ENCODE measurements at regions not wholly inside any gene's neighbourhood (a gene's known extent, or its start where the extent isn't known, plus 50 kb on each side); places are given as distances from the start of the nearest gene placed in this dataset.

GRCh38 chr10:108465871-108466641 is 1301.5 kb upstream of the SORCS1 start:
- intact Hi-C loops (cut with DNase I): no loop called here
- FAIRE-seq: no peak
- H3K9ac ChIP-seq (ENCODE audit: low read length in 3 of 3): peak overlapping the region in 1 of 3 donors; percentile 19

DNA sequence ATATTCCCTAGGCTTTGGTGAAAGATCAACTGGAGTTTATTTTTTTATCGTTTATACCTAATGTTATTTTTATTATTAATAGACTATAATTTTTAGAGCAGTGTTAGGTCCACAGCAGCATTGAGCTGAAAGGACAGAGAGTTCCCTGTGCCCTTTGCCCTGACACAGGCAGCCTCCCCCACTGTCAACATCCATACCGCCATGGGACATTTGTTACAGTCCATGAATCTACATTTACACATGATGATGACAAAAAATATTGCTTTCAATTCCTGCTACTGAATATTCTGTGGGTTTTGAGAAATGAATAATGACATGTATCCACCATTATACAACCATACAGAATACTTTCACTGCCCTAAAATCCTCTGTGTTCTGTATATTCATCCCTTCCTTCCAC is 1297.5 kb upstream of the SORCS1 start:
- intact Hi-C loops (cut with DNase I): no loop called here
- Histone ChIP-seq H3K36me3 (ENCODE audit: control insufficient read depth in 2 of 3, insufficient read depth in 3 of 3, low read length in 3 of 3) (no peaks in the 10 kb centered on the region), H3K27me3 (ENCODE audit: control insufficient read depth, insufficient read depth, low read length) (no peaks in the 10 kb centered on the region)

More at GRCh38 chr10:108465871-108466641, 1301.5 kb upstream of the SORCS1 start:
- TF ChIP-seq, protein P1, sequence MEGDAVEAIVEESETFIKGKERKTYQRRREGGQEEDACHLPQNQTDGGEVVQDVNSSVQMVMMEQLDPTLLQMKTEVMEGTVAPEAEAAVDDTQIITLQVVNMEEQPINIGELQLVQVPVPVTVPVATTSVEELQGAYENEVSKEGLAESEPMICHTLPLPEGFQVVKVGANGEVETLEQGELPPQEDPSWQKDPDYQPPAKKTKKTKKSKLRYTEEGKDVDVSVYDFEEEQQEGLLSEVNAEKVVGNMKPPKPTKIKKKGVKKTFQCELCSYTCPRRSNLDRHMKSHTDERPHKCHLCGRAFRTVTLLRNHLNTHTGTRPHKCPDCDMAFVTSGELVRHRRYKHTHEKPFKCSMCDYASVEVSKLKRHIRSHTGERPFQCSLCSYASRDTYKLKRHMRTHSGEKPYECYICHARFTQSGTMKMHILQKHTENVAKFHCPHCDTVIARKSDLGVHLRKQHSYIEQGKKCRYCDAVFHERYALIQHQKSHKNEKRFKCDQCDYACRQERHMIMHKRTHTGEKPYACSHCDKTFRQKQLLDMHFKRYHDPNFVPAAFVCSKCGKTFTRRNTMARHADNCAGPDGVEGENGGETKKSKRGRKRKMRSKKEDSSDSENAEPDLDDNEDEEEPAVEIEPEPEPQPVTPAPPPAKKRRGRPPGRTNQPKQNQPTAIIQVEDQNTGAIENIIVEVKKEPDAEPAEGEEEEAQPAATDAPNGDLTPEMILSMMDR (IDR thresholded peaks at IDR 0.05; ENCODE audit: borderline replicate concordance, extremely low read depth, insufficient read depth): no peak
- Histone ChIP-seq H3K27me3 (ENCODE audit: control insufficient read depth, insufficient read depth, low read length) (no peaks in the 10 kb centered on the region), H3K9me3 (ENCODE audit: control insufficient read depth in 2 of 3, insufficient read depth in 1 of 3, low read length in 3 of 3) (no peaks in the 10 kb centered on the region), H3K4me3 (ENCODE audit: low read length in 3 of 3) (peak overlapping the region in 2 of 3 donors; percentile 15 to 64), H3K27ac (ENCODE audit: low read depth in 2 of 2, low read length in 2 of 2) (peak overlapping the region in 1 of 2 donors; percentile 57), H3K4me1 (ENCODE audit: control insufficient read depth in 2 of 3, insufficient read depth in 2 of 3, low read depth in 1 of 3, low read length in 3 of 3) (no peaks in the 10 kb centered on the region), H3K36me3 (ENCODE audit: control insufficient read depth in 2 of 3, insufficient read depth in 3 of 3, low read length in 3 of 3) (no peaks in the 10 kb centered on the region)
- peak; percentile 55 to 83 (median 63) for DNase-seq

GRCh38 chr10:108454793-108455192 is 1290.3 kb upstream of the SORCS1 start:
- TF ChIP-seq, protein P1 (IDR thresholded peaks at IDR 0.05; ENCODE audit: borderline replicate concordance, extremely low read depth, insufficient read depth): no peak
- FAIRE-seq: no peak

More for the DNA sequence above, 1297.5 kb upstream of the SORCS1 start:
- Histone ChIP-seq H3K4me1 (ENCODE audit: control insufficient read depth in 2 of 3, insufficient read depth in 2 of 3, low read depth in 1 of 3, low read length in 3 of 3) (no peaks in the 10 kb centered on the region), H3K9me3 (ENCODE audit: control insufficient read depth in 2 of 3, insufficient read depth in 1 of 3, low read length in 3 of 3) (no peaks in the 10 kb centered on the region), H3K27ac (ENCODE audit: low read depth in 2 of 2, low read length in 2 of 2) (no peak overlapping the region), H3K9ac (ENCODE audit: low read length in 3 of 3) (no peak overlapping the region), H3K4me3 (ENCODE audit: low read length in 3 of 3) (no peak overlapping the region)
- TF ChIP-seq, protein P1 (IDR thresholded peaks at IDR 0.05; ENCODE audit: borderline replicate concordance, extremely low read depth, insufficient read depth): no peak
- DNase-seq (no peak), FAIRE-seq (no peak)

More at GRCh38 chr10:108454793-108455192, 1290.3 kb upstream of the SORCS1 start:
- intact Hi-C loops (cut with DNase I): no loop called here
- Histone ChIP-seq H3K4me3 (ENCODE audit: low read length in 3 of 3) (no peak overlapping the region), H3K27ac (ENCODE audit: low read depth in 2 of 2, low read length in 2 of 2) (no peak overlapping the region), H3K9ac (ENCODE audit: low read length in 3 of 3) (no peak overlapping the region), H3K27me3 (ENCODE audit: control insufficient read depth, insufficient read depth, low read length) (no peaks in the 10 kb centered on the region), H3K4me1 (ENCODE audit: control insufficient read depth in 2 of 3, insufficient read depth in 2 of 3, low read depth in 1 of 3, low read length in 3 of 3) (no peaks in the 10 kb centered on the region), H3K36me3 (ENCODE audit: control insufficient read depth in 2 of 3, insufficient read depth in 3 of 3, low read length in 3 of 3) (no peaks in the 10 kb centered on the region), H3K9me3 (ENCODE audit: control insufficient read depth in 2 of 3, insufficient read depth in 1 of 3, low read length in 3 of 3) (no peaks in the 10 kb centered on the region)
- DNase-seq: no peak

All from kidney (tissue), 13 donors.